Type B pancreatic cell (in vitro differentiated cells): ENCODE measurements at regions not wholly inside any gene's neighbourhood (a gene's known extent, or its start where the extent isn't known, plus 50 kb on each side); places are given as distances from the start of the nearest gene placed in this dataset.

Experiments used
- DNase-seq: peaks from one replicate; pipeline ENCODE4 v3.0.0; 2021; ENCODE audit warnings: mixed read lengths; ENCODE audit not compliant: unreplicated experiment; ENCODE audit errors: extremely low spot score
- H3K27ac Mint-ChIP-seq: 2 replicates; pipeline ENCODE4 v1.8.0; 2021; ENCODE audit warnings: mild to moderate bottlenecking, mixed read lengths
- H3K27me3 Mint-ChIP-seq: 2 replicates; pipeline ENCODE4 v1.8.0; 2021; ENCODE audit warnings: mixed read lengths
- H3K36me3 Mint-ChIP-seq: 2 replicates; pipeline ENCODE4 v1.8.0; 2021; ENCODE audit warnings: mixed read lengths
- H3K4me1 Mint-ChIP-seq: one replicate; pipeline ENCODE4 v1.8.0; 2021; ENCODE audit warnings: mixed read lengths; ENCODE audit not compliant: unreplicated experiment
- H3K4me3 Mint-ChIP-seq: 2 replicates; pipeline ENCODE4 v1.8.0; 2021; ENCODE audit warnings: mild to moderate bottlenecking, mixed read lengths
- H3K9me3 Mint-ChIP-seq: 2 replicates; pipeline ENCODE4 v1.8.0; 2021; ENCODE audit warnings: mixed read lengths
- TF ChIP-seq, protein P1 (sequence below): fragments of 200-600 bp; sonication (generic); conservative IDR thresholded peaks from 2 replicates; pipeline ENCODE4 v1.5.0; 2021; ENCODE audit warnings: antibody characterized with exemption, mild to moderate bottlenecking

DNA sequence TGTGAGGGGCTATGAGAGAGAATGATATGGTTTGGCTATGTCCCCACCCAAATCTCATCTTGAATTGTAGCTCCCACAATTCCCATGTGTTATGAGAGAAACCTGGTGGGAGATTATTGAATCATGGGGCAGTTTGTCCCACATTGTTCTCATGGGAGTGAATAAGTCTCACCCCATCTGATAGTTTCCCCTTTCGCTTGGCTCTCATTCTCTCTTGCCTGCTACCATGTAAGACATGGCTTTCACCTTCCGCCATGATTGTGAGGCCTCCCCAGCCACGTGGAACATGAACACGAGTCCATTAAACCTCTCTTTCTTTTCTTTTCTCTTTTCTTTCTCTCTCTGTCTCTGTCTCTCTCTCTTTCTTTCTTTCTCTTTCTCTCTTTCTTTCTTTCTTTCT, 743.4 kb upstream of the CTNND2 start:
- DNase-seq = no peak
- TF ChIP-seq, protein P1, sequence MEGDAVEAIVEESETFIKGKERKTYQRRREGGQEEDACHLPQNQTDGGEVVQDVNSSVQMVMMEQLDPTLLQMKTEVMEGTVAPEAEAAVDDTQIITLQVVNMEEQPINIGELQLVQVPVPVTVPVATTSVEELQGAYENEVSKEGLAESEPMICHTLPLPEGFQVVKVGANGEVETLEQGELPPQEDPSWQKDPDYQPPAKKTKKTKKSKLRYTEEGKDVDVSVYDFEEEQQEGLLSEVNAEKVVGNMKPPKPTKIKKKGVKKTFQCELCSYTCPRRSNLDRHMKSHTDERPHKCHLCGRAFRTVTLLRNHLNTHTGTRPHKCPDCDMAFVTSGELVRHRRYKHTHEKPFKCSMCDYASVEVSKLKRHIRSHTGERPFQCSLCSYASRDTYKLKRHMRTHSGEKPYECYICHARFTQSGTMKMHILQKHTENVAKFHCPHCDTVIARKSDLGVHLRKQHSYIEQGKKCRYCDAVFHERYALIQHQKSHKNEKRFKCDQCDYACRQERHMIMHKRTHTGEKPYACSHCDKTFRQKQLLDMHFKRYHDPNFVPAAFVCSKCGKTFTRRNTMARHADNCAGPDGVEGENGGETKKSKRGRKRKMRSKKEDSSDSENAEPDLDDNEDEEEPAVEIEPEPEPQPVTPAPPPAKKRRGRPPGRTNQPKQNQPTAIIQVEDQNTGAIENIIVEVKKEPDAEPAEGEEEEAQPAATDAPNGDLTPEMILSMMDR = no peak
- H3K4me1 Mint-ChIP-seq = no peaks in the 10 kb centered on the region
- no peaks in the 10 kb centered on the region for H3K36me3 Mint-ChIP-seq
- H3K27me3 Mint-ChIP-seq = no peaks in the 10 kb centered on the region
- no peaks in the 10 kb centered on the region for H3K9me3 Mint-ChIP-seq
- H3K27ac Mint-ChIP-seq = no peak overlapping the region
- no peak overlapping the region for H3K4me3 Mint-ChIP-seq

DNA sequence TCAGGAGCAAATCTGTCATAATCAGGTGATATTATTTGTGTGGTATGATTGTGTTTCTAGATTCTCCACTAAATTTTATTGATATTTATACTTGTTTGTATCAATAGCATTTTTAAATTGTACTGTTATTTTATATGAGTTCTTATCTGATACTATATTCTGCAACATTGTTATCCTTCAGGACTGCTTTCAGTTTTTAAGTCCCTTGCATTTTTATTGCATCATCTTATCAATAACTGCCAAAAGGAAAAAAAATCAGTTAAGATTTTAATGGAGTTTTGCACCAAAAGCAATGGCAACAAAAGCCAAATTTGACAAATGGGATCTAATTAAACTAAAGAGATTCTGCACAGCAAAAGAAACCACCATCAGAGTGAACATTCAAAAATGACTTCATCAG, 741.3 kb upstream of the CTNND2 start:
- no peak overlapping the region for H3K4me3 Mint-ChIP-seq
- H3K36me3 Mint-ChIP-seq = no peaks in the 10 kb centered on the region
- DNase-seq = no peak
- H3K9me3 Mint-ChIP-seq = no peaks in the 10 kb centered on the region
- no peaks in the 10 kb centered on the region for H3K4me1 Mint-ChIP-seq
- no peak overlapping the region for H3K27ac Mint-ChIP-seq
- TF ChIP-seq, protein P1 = no peak
- no peaks in the 10 kb centered on the region for H3K27me3 Mint-ChIP-seq

DNA sequence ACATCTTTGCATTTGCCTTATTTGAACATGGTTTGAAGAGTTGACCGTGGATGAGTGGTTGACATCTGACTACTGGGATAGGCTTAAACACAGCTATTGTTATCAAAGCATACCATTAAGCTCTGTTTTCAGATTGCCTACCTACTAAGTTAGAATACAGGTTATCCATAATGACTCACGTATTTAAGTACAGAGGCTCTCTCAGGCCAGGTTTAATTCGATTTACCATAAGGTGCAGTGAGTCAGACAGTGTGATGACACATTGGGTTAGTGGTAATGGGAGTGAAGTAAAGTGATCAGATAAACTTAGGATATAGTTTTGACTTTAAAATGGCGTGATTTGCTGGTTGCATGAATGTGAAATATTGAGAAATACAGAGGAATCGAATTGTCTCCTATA, 732.0 kb upstream of the CTNND2 start:
- TF ChIP-seq, protein P1 = no peak
- Mint-ChIP-seq H3K4me3 (no peak overlapping the region), H3K27ac (no peak overlapping the region), H3K9me3 (no peaks in the 10 kb centered on the region), H3K4me1 (no peaks in the 10 kb centered on the region), H3K36me3 (no peaks in the 10 kb centered on the region), H3K27me3 (peaks cover 7% of the 10 kb centered on the region)
- no peak for DNase-seq

DNA sequence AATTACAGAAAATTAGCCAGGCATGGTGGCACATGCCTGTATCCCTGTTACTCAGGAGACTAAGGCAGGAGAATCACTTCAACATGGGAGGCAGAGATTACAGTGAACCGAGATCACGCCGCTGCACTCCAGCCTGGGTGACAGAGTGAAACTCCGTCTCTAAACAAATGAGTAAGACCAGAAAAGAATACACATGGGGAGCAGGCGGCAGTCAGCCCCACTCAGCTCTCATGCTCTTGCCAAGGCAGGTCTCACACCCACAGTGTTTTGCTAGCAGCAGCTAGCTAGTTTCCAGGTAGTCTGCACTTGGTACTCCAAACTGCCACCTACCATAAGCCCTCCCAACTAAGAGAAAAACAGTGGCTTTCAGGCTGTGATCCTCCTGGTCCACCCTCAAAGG, 722.3 kb upstream of the CTNND2 start:
- DNase-seq = no peak
- Mint-ChIP-seq H3K36me3 (no peaks in the 10 kb centered on the region), H3K27me3 (peaks cover 7% of the 10 kb centered on the region), H3K4me3 (no peak overlapping the region), H3K9me3 (no peaks in the 10 kb centered on the region), H3K27ac (no peak overlapping the region), H3K4me1 (no peaks in the 10 kb centered on the region)
- TF ChIP-seq, protein P1 = no peak

DNA sequence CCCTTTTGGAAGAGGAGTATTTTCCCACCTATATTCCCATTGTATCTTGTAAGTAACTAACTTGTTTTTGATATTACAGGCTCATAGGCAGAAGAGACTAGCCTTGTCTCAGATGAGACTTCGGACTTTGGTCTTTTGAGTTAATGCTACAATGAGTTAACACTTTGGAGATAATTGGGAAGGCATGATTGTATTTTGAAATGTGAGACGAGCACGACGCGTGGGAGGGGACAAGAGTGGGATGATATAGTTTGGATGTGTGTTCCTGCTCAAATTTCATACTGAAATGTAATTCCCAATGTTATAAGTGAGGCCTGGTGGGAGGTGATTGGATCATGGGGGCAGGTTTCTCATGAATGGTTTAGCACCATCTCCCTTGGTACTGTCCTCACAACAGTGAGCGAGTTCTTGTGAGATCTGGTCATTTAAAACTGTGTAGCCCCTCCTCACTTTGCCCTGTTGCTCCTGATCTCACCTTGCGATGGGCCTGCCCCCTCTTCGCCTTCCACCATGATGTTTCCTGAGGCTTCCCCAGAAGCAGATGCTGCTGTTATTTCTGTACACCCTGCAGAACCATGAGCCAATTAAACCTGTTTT, 721.5 kb upstream of the CTNND2 start:
- Mint-ChIP-seq H3K9me3 (no peaks in the 10 kb centered on the region), H3K27me3 (peaks cover 7% of the 10 kb centered on the region), H3K27ac (no peak overlapping the region), H3K4me3 (no peak overlapping the region), H3K4me1 (no peaks in the 10 kb centered on the region), H3K36me3 (no peaks in the 10 kb centered on the region)
- no peak for DNase-seq
- TF ChIP-seq, protein P1 = no peak
